ENCODE measurements at regions not wholly inside any gene's neighbourhood (a gene's known extent, or its start where the extent isn't known, plus 50 kb on each side); places are given as distances from the start of the nearest gene placed in this dataset.

DNA sequence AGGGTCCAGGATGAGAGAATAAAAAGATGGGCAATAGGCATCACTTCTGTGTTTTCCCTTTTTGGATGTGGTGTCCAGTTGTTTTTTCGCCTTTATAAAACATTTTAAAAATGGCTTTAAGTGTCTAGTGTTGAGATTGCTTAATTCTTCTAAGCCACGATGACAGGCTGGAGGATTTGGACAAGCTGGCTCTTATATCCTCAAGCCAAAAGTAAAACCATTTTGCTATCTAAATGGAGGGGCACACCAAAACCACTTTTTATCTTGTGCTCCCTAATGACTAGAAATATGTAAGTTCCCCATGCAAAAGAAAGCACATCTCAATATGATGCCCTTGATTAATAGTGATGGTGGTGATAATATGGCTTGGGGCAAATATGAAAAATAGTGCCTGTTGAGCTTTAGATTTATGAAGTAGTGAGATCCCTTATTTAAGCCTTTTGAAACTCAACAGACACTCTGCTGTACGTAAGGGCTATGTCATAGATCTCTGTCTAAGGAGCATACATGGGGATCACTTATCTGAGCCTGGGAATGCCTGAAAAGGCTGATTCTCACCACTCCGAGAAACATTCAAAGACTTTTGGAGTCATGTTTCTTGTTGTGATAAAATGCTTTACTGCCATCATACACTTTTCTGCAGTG, 185.5 kb downstream of the KCNS3 start:
- Histone ChIP-seq H3K79me2 (replicated peaks; ENCODE audit: insufficient read depth) (no peaks in the 10 kb centered on the region), H3K27me3 (ENCODE audit: insufficient read depth) (no peaks in the 10 kb centered on the region), H3K4me2 (no peak overlapping the region), H3K4me1 (ENCODE audit: insufficient read depth) (no peaks in the 10 kb centered on the region), H3K27ac (ENCODE audit: low read depth) (no peak overlapping the region), H2AFZ (no peak overlapping the region), H3K4me3 (no peak overlapping the region), H3F3A (replicated peaks; ENCODE audit: low read depth) (no peaks in the 10 kb centered on the region), H3K9me2 (ENCODE audit: insufficient read depth) (no peaks in the 10 kb centered on the region; the same call in 1 of the 2 replicates), H3K36me3 (ENCODE audit: insufficient read depth) (no peaks in the 10 kb centered on the region), H4K20me1 (replicated peaks; ENCODE audit: insufficient read depth) (no peaks in the 10 kb centered on the region)
- Mint-ChIP-seq H3K36me3 (ENCODE audit: low read depth) (no peaks in the 10 kb centered on the region), H3K27ac (no peak overlapping the region), H3K4me3 (no peak overlapping the region), H3K4me1 (peaks cover 15% of the 10 kb centered on the region), H3K27me3 (ENCODE audit: insufficient read depth, low read depth, poor library complexity) (peaks cover 4% of the 10 kb centered on the region), H3K9me3 (no peaks in the 10 kb centered on the region)
- DNase-seq (ENCODE audit: low spot score), result no peak
- ATAC-seq, result no peak
- TF ChIP-seq, protein P1, sequence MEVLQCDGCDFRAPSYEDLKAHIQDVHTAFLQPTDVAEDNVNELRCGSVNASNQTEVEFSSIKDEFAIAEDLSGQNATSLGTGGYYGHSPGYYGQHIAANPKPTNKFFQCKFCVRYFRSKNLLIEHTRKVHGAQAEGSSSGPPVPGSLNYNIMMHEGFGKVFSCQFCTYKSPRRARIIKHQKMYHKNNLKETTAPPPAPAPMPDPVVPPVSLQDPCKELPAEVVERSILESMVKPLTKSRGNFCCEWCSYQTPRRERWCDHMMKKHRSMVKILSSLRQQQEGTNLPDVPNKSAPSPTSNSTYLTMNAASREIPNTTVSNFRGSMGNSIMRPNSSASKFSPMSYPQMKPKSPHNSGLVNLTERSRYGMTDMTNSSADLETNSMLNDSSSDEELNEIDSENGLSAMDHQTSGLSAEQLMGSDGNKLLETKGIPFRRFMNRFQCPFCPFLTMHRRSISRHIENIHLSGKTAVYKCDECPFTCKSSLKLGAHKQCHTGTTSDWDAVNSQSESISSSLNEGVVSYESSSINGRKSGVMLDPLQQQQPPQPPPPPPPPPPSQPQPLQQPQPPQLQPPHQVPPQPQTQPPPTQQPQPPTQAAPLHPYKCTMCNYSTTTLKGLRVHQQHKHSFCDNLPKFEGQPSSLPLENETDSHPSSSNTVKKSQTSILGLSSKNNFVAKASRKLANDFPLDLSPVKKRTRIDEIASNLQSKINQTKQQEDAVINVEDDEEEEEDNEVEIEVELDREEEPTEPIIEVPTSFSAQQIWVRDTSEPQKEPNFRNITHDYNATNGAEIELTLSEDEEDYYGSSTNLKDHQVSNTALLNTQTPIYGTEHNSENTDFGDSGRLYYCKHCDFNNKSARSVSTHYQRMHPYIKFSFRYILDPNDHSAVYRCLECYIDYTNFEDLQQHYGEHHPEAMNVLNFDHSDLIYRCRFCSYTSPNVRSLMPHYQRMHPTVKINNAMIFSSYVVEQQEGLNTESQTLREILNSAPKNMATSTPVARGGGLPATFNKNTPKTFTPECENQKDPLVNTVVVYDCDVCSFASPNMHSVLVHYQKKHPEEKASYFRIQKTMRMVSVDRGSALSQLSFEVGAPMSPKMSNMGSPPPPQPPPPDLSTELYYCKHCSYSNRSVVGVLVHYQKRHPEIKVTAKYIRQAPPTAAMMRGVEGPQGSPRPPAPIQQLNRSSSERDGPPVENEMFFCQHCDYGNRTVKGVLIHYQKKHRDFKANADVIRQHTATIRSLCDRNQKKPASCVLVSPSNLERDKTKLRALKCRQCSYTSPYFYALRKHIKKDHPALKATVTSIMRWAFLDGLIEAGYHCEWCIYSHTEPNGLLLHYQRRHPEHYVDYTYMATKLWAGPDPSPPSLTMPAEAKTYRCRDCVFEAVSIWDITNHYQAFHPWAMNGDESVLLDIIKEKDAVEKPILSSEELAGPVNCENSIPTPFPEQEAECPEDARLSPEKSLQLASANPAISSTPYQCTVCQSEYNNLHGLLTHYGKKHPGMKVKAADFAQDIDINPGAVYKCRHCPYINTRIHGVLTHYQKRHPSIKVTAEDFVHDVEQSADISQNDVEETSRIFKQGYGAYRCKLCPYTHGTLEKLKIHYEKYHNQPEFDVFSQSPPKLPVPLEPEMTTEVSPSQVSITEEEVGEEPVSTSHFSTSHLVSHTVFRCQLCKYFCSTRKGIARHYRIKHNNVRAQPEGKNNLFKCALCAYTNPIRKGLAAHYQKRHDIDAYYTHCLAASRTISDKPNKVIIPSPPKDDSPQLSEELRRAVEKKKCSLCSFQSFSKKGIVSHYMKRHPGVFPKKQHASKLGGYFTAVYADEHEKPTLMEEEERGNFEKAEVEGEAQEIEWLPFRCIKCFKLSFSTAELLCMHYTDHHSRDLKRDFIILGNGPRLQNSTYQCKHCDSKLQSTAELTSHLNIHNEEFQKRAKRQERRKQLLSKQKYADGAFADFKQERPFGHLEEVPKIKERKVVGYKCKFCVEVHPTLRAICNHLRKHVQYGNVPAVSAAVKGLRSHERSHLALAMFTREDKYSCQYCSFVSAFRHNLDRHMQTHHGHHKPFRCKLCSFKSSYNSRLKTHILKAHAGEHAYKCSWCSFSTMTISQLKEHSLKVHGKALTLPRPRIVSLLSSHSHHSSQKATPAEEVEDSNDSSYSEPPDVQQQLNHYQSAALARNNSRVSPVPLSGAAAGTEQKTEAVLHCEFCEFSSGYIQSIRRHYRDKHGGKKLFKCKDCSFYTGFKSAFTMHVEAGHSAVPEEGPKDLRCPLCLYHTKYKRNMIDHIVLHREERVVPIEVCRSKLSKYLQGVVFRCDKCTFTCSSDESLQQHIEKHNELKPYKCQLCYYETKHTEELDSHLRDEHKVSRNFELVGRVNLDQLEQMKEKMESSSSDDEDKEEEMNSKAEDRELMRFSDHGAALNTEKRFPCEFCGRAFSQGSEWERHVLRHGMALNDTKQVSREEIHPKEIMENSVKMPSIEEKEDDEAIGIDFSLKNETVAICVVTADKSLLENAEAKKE (CRISPR knock-in tag; IDR thresholded peaks at IDR 0.05), result no peak
- TF ChIP-seq STAT1 (IDR thresholded peaks at IDR 0.05; ENCODE audit: unreplicated experiment) (no peak), NANOG (IDR thresholded peaks at IDR 0.05; ENCODE audit: borderline replicate concordance) (no peak), ZNF331 (CRISPR knock-in tag; IDR thresholded peaks at IDR 0.05; ENCODE audit: low read depth) (no peak), CREB1 (CRISPR knock-in tag; IDR thresholded peaks at IDR 0.05; ENCODE audit: low read depth) (no peak), ZNF114 (CRISPR knock-in tag; IDR thresholded peaks at IDR 0.05) (no peak), POLR2AphosphoS5 (IDR thresholded peaks at IDR 0.05; ENCODE audit: low read depth) (no peak), JUNB (IDR thresholded peaks at IDR 0.05; ENCODE audit: unreplicated experiment) (no peak), EZH2 (IDR thresholded peaks at IDR 0.05; ENCODE audit: low read depth, unreplicated experiment) (no peak)
- TF ChIP-seq, protein P2, sequence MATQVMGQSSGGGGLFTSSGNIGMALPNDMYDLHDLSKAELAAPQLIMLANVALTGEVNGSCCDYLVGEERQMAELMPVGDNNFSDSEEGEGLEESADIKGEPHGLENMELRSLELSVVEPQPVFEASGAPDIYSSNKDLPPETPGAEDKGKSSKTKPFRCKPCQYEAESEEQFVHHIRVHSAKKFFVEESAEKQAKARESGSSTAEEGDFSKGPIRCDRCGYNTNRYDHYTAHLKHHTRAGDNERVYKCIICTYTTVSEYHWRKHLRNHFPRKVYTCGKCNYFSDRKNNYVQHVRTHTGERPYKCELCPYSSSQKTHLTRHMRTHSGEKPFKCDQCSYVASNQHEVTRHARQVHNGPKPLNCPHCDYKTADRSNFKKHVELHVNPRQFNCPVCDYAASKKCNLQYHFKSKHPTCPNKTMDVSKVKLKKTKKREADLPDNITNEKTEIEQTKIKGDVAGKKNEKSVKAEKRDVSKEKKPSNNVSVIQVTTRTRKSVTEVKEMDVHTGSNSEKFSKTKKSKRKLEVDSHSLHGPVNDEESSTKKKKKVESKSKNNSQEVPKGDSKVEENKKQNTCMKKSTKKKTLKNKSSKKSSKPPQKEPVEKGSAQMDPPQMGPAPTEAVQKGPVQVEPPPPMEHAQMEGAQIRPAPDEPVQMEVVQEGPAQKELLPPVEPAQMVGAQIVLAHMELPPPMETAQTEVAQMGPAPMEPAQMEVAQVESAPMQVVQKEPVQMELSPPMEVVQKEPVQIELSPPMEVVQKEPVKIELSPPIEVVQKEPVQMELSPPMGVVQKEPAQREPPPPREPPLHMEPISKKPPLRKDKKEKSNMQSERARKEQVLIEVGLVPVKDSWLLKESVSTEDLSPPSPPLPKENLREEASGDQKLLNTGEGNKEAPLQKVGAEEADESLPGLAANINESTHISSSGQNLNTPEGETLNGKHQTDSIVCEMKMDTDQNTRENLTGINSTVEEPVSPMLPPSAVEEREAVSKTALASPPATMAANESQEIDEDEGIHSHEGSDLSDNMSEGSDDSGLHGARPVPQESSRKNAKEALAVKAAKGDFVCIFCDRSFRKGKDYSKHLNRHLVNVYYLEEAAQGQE (IDR thresholded peaks at IDR 0.05; ENCODE audit: unreplicated experiment), result no peak
- TF ChIP-seq, protein P3, sequence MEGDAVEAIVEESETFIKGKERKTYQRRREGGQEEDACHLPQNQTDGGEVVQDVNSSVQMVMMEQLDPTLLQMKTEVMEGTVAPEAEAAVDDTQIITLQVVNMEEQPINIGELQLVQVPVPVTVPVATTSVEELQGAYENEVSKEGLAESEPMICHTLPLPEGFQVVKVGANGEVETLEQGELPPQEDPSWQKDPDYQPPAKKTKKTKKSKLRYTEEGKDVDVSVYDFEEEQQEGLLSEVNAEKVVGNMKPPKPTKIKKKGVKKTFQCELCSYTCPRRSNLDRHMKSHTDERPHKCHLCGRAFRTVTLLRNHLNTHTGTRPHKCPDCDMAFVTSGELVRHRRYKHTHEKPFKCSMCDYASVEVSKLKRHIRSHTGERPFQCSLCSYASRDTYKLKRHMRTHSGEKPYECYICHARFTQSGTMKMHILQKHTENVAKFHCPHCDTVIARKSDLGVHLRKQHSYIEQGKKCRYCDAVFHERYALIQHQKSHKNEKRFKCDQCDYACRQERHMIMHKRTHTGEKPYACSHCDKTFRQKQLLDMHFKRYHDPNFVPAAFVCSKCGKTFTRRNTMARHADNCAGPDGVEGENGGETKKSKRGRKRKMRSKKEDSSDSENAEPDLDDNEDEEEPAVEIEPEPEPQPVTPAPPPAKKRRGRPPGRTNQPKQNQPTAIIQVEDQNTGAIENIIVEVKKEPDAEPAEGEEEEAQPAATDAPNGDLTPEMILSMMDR (conservative IDR thresholded peaks at IDR 0.05; ENCODE audit: low read depth in 2 of 2), result no peak
